SK-N-SH (cell line): ENCODE measurements at regions not wholly inside any gene's neighbourhood (a gene's known extent, or its start where the extent isn't known, plus 50 kb on each side); places are given as distances from the start of the nearest gene placed in this dataset.

ENCODE experiments used
- CTCF ChIA-PET: fragments of 300-600, 350-600 bp; formaldehyde crosslinking; extraction: SDS; loops from one replicate; lab custom pipeline; 2021; lab: Yijun Ruan, JAX
- POLR2A ChIA-PET: fragments of 350-600 bp; sonication (Branson Sonifier 250); formaldehyde crosslinking; extraction: SDS; loops from one replicate; lab custom pipeline; 2020; ENCODE audit warnings: antibody characterized with exemption, inconsistent platforms; lab: Yijun Ruan, JAX
- DNase-seq: peaks from one replicate; pipeline ENCODE4 v3.0.0; 2012
- H2AFZ ChIP-seq: fragments of 200-600 bp; sonication (generic); 2 replicates; pipeline ENCODE4 v1.8.1; 2016; ENCODE audit warnings: antibody characterized with exemption, mild to moderate bottlenecking, low read depth
- H3F3A ChIP-seq: fragments of 200-600 bp; sonication (generic); replicated peaks from 2 replicates; pipeline ENCODE3; 2016; ENCODE audit warnings: antibody characterized with exemption, mild to moderate bottlenecking; ENCODE audit not compliant: insufficient read depth
- H3K27ac ChIP-seq, 2 experiments: fragments of 200-500 bp in 1 of 2; fragments of 200-600 bp in 1 of 2; sonication (Bioruptor generic) in 1 of 2; sonication (generic), shearing (Covaris generic) in 1 of 2; 2 replicates each; pipeline versions ENCODE4 v1.5.1 to v1.6.1; 2014 to 2016; ENCODE audit warnings: low read depth in 2 of 2, inconsistent platforms in 1 of 2, low read length in 1 of 2, mild to moderate bottlenecking in 1 of 2, mixed read lengths in 1 of 2
- H3K27me3 ChIP-seq: fragments of 200-600 bp; sonication (generic), shearing (Covaris generic); 2 replicates; pipeline ENCODE4 v1.6.1; 2016; ENCODE audit warnings: mixed run types; ENCODE audit not compliant: insufficient read depth
- H3K36me3 ChIP-seq, 2 experiments: fragments of 200-500 bp in 1 of 2; fragments of 200-600 bp in 1 of 2; sonication (Bioruptor generic) in 1 of 2; sonication (generic) in 1 of 2; replicated peaks in 1 of 2; 2 replicates each; pipeline versions ENCODE3 to v1.5.1; 2014 to 2016; ENCODE audit warnings: low read length in 1 of 2, mild to moderate bottlenecking in 1 of 2; ENCODE audit not compliant: insufficient read depth in 2 of 2, control insufficient read depth in 1 of 2
- H3K4me1 ChIP-seq, 2 experiments: fragments of 200-500 bp in 1 of 2; fragments of 200-600 bp in 1 of 2; sonication (Bioruptor generic) in 1 of 2; sonication (generic), shearing (Covaris generic) in 1 of 2; 2 replicates each; pipeline versions ENCODE4 v1.5.1 to v1.6.1; 2014 to 2016; ENCODE audit warnings: low read depth in 1 of 2, low read length in 1 of 2, mixed run types in 1 of 2; ENCODE audit not compliant: insufficient read depth in 2 of 2, control insufficient read depth in 1 of 2
- H3K4me2 ChIP-seq: fragments of 200-600 bp; sonication (generic), shearing (Covaris generic); 2 replicates; pipeline ENCODE4 v1.6.1; 2017; ENCODE audit warnings: mixed run types
- H3K4me3 ChIP-seq, 2 experiments: fragments of 200-500 bp in 1 of 2; fragments of 200-600 bp in 1 of 2; sonication (Bioruptor generic) in 1 of 2; sonication (generic), shearing (Covaris generic) in 1 of 2; 2 replicates each; pipeline versions ENCODE4 v1.5.1 to v1.8.1; 2014 to 2016; ENCODE audit warnings: low read depth in 2 of 2, inconsistent platforms in 1 of 2, low read length in 1 of 2, mild to moderate bottlenecking in 1 of 2, mixed read lengths in 1 of 2, moderate library complexity in 1 of 2
- H3K79me2 ChIP-seq: fragments of 200-600 bp; sonication (generic); 2 replicates; pipeline ENCODE4 v1.8.1; 2017; ENCODE audit warnings: mild to moderate bottlenecking; ENCODE audit not compliant: insufficient read depth
- H3K9ac ChIP-seq: fragments of 200-600 bp; sonication (generic); 2 replicates; pipeline ENCODE4 v1.6.1; 2017; ENCODE audit warnings: mixed run types
- H3K9me2 ChIP-seq: fragments of 200-600 bp; sonication (generic); 2 replicates; pipeline ENCODE4 v1.6.1; 2017; ENCODE audit warnings: mixed run types
- H3K9me3 ChIP-seq: fragments of 200-600 bp; sonication (generic); 2 replicates; pipeline ENCODE4 v1.6.1; 2017; ENCODE audit warnings: mixed run types, mild to moderate bottlenecking, moderate library complexity
- H4K20me1 ChIP-seq: fragments of 200-600 bp; sonication (generic); 2 replicates; pipeline ENCODE4 v1.6.1; 2017; ENCODE audit warnings: mild to moderate bottlenecking, mixed run types; ENCODE audit not compliant: insufficient read depth
- ELF1 ChIP-seq: IDR thresholded peaks from 2 replicates; pipeline ENCODE4 v1.4.0; 2012
- EZH2phosphoT487 ChIP-seq: fragments of 200-600 bp; sonication (generic); IDR thresholded peaks from 2 replicates; pipeline ENCODE4 v1.6.1; 2017; ENCODE audit warnings: low read depth, mixed run types, mild to moderate bottlenecking, antibody characterized with exemption, moderate library complexity, borderline replicate concordance
- FOXJ3 ChIP-seq: sonication (generic); formaldehyde crosslinking; IDR thresholded peaks from 2 replicates; pipeline ENCODE4 v1.5.1; 2020; ENCODE audit warnings: mild to moderate bottlenecking, missing genetic modification reagents
- MXI1 ChIP-seq: IDR thresholded peaks from 2 replicates; pipeline ENCODE4 v1.6.1; 2012; ENCODE audit warnings: mild to moderate bottlenecking, low read depth, low read length, improper control_type of control experiment
- NRF1 ChIP-seq: IDR thresholded peaks from 2 replicates; pipeline ENCODE4 v1.6.1; 2012; ENCODE audit warnings: low read depth, mild to moderate bottlenecking, low read length
- RFX5 ChIP-seq: IDR thresholded peaks from 2 replicates; pipeline ENCODE4 v1.6.1; 2012; ENCODE audit warnings: mild to moderate bottlenecking, improper control_type of control experiment, low read length
- RXRA ChIP-seq: IDR thresholded peaks from 2 replicates; pipeline ENCODE4 v1.4.0; 2012; ENCODE audit warnings: low read depth, mild to moderate bottlenecking, borderline replicate concordance
- TEAD4 ChIP-seq: IDR thresholded peaks from 2 replicates; pipeline ENCODE4 v1.4.0; 2012; ENCODE audit warnings: mild to moderate bottlenecking, borderline replicate concordance; ENCODE audit not compliant: insufficient read depth
- WGBS: methylation state at CpG from one replicate; pipeline ENCODE4 v1.1.6; 2017; ENCODE audit warnings: low lambda C conversion rate; 5-methylcytosine and 5-hydroxymethylcytosine counted together
- TF ChIP-seq, protein P1 (sequence below): IDR thresholded peaks from 2 replicates; pipeline ENCODE4 v1.4.0; 2012; ENCODE audit warnings: low read depth
- TF ChIP-seq, protein P2 (sequence below): IDR thresholded peaks from 2 replicates; pipeline ENCODE4; 2012

DNA sequence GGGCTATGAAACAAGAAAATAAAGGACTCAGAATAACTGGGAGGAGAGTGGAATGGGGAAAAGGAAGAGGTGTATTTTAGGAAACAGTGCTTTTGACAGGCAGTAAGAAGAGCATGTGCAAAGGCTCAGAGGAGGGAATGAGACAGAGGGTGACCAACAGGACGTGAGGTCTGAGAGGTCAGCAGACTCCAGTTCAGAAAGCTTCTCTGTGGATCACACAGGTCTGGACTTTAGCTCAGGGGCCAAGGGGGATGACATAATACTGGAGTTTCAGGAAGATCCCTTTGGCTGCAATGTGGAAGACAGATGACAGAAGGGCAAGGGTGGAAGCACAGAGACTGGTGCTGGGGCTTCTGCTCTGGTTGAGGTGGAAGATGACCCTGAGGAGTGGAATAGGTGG is 489.9 kb upstream of the CDH5 start:
- H3K4me3 ChIP-seq: no peak overlapping the region
- H3K9ac ChIP-seq: no peak overlapping the region
- H2AFZ ChIP-seq: no peak overlapping the region
- no peaks in the 10 kb centered on the region for H4K20me1 ChIP-seq
- H3K27me3 ChIP-seq: no peaks in the 10 kb centered on the region
- H3K4me2 ChIP-seq: no peak overlapping the region
- no peaks in the 10 kb centered on the region for H3K79me2 ChIP-seq
- CTCF ChIA-PET: interaction anchor here (1.4 kb wide), 1 partner anchor 9 kb away, joined by 4 read pairs; no protein-coding TSS in a partner anchor
- peaks cover 0 to 22% of the 10 kb centered on the region in 2 experiments; a peak in 2 of 4 replicates for H3K4me1 ChIP-seq
- no peak for DNase-seq
- H3F3A ChIP-seq: peaks cover 9% of the 10 kb centered on the region
- POLR2A ChIA-PET: interaction anchor here (0.9 kb wide), 1 partner anchor 114 kb away, joined by 3 read pairs; no protein-coding TSS in a partner anchor
- peak overlapping the region in 1 of 2 experiments; percentile 45; a peak in 3 of 4 replicates for H3K27ac ChIP-seq
- H3K9me3 ChIP-seq: no peaks in the 10 kb centered on the region
- H3K36me3 ChIP-seq: no peaks in the 10 kb centered on the region
- TF ChIP-seq ELF1 (no peak), EZH2phosphoT487 (no peak), TEAD4 (no peak), FOXJ3 (CRISPR knock-in tag) (no peak), NRF1 (no peak), RXRA (no peak), MXI1 (no peak), RFX5 (no peak)
- H3K9me2 ChIP-seq: no peaks in the 10 kb centered on the region
- 30% methylated on average over 1 of the region's 1 CpG for WGBS

DNA sequence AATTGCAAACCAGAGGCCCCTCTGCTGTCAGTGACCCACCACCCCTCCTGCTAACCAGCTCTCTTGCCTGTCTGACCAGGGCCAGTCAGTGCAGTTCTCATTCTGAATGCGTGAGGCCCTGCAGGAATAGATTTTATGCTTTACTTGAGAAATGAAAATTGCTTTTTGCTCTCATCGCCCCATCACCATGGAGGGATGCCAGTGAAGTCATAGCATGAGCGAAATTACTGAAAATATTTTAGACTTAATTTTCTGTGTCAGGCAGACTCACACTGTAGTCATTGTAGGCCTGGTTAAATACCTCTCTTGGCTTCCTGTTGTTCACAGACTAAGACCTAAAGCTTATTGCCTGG is 490.5 kb upstream of the CDH5 start:
- CTCF ChIA-PET: interaction anchor here (1.4 kb wide), 1 partner anchor 9 kb away, joined by 4 read pairs; no protein-coding TSS in a partner anchor
- TF ChIP-seq, protein P1, sequence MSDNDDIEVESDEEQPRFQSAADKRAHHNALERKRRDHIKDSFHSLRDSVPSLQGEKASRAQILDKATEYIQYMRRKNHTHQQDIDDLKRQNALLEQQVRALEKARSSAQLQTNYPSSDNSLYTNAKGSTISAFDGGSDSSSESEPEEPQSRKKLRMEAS: no peak
- TF ChIP-seq, protein P2, sequence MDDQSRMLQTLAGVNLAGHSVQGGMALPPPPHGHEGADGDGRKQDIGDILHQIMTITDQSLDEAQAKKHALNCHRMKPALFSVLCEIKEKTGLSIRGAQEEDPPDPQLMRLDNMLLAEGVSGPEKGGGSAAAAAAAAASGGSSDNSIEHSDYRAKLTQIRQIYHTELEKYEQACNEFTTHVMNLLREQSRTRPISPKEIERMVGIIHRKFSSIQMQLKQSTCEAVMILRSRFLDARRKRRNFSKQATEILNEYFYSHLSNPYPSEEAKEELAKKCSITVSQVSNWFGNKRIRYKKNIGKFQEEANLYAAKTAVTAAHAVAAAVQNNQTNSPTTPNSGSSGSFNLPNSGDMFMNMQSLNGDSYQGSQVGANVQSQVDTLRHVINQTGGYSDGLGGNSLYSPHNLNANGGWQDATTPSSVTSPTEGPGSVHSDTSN: peak; percentile 13; the same call in 1 of the 2 replicates
- TF ChIP-seq, all 33 proteins: peak for 1
- POLR2A ChIA-PET: interaction anchor here (0.9 kb wide), 1 partner anchor 114 kb away, joined by 3 read pairs; no protein-coding TSS in a partner anchor
- Histone ChIP-seq H3K27ac (peak overlapping the region; percentile 45 to 82), H3K4me2 (no peak overlapping the region), H3K27me3 (no peaks in the 10 kb centered on the region), H3K9me3 (no peaks in the 10 kb centered on the region), H3K79me2 (no peaks in the 10 kb centered on the region), H3K36me3 (no peaks in the 10 kb centered on the region), H3F3A (peaks cover 9% of the 10 kb centered on the region), H3K4me3 (no peak overlapping the region), H3K9ac (no peak overlapping the region), H3K9me2 (no peaks in the 10 kb centered on the region), H2AFZ (peak overlapping the region; percentile 73), H3K4me1 (peaks cover 0 to 22% of the 10 kb centered on the region in 2 experiments; a peak in 2 of 4 replicates), H4K20me1 (no peaks in the 10 kb centered on the region)
- WGBS: 17% methylated on average over 3 of the region's 3 CpGs
- DNase-seq: peak; percentile 51
